GM18505 (cell line): ENCODE measurements at regions not wholly inside any gene's neighbourhood (a gene's known extent, or its start where the extent isn't known, plus 50 kb on each side); places are given as distances from the start of the nearest gene placed in this dataset.
"Not testable (repeated sequence)": the region's sequence is repeated elsewhere in the genome, so short reads cannot be mapped to it uniquely, and the experiment has no call there.

Experiments
- ATAC-seq: cut with Tn5 transposase; IDR thresholded peaks from one replicate; pipeline ENCODE4 v1.9.1; 2021; ENCODE audit not compliant: unreplicated experiment
- POLR2A ChIP-seq: IDR thresholded peaks from 4 replicates; pipeline ENCODE4 v1.6.1; 2011; ENCODE audit warnings: borderline replicate concordance; ENCODE audit not compliant: insufficient read depth, insufficient read length; ENCODE audit errors: extremely low read depth

DNA sequence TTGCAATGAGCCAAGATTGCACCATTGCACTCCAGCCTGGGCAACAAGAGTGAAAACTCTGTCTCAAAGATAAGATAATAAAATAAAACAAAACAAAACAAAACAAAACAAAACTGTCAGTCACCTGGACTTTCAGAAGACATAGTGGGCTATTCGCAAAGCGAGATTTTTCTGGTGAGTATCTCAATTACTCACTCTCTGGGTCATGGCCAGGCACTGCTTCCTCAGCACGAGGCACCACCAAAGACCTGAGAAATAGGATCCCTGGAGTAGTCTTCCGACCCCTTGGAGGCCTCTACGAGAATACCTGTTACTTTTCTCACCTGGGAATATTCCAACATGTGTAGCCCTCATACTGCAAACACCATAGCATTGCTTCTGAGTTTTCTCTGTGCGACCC lies 201.7 kb upstream of the ZNF618 start:
- ATAC-seq: no peak
- TF ChIP-seq POLR2A: no peak

DNA sequence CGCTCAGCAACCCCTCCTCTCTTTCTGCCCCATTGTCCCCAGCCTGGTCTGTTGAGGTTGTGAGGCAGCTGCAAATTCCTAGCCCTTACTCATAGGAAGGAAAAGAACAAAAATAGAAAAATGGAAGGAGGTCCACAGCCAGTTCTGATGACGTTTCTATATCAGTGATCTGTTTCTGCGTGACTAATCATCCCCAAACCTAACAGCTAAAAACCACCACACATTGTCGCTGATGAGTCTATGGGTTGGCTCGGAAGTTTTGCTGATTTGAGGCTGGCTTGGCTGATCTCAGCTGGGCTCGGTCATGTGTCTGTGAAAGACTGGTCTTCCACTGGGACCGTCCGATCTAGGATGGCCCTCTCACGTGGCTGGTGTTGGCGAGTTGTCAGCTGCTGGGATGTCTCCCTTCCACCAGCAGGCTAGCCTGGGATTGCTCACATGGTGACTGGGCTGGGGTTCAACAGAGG lies 200.6 kb upstream of the ZNF618 start:
- no peak for ATAC-seq
- TF ChIP-seq POLR2A: no peak

- no peak for TF ChIP-seq POLR2A
- ATAC-seq: no peak
Observed at GRCh38 chr9:113677057-113677456, 199.1 kb upstream of the ZNF618 start.

GRCh38 chr9:113677569-113677968 lies 198.5 kb upstream of the ZNF618 start:
- TF ChIP-seq POLR2A: no peak
- no peak for ATAC-seq

DNA sequence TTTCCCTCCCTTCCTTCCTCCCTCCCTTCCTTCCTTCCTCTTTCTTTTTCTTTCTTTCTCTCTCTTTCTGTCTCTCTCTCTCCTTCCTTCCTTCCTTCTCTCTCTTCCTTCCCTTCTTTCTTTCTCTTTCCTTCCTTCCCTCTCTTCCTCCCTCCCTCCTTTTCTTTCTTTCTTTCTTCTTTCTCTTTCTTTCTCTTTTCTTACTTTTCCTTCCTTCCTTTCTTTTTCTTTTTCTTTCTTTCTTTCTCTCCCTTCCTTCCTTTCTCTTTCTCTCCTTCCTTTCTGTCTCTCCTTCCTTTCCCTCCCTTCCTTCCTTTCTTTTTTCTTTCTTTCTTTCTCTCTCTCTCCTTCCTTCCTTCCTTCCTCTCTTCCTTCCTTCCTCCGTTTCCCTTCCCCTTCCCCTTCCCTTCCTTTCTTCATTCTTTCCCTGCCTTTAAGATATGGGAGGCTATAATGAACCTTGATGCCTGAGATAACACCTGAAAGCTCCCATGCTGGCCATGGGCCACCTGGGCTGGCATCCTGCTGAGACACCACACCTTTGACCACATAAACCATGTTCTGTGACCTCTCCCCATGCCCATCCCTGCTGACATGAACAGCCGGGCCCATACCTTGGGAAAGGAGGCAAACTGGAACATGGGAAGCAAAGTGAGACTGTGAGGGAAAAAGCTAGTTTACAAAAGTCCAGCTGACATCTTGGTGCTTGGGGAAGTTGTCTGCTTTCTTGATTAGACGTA lies 197.8 kb upstream of the ZNF618 start:
- TF ChIP-seq POLR2A: no peak
- no peak for ATAC-seq

DNA sequence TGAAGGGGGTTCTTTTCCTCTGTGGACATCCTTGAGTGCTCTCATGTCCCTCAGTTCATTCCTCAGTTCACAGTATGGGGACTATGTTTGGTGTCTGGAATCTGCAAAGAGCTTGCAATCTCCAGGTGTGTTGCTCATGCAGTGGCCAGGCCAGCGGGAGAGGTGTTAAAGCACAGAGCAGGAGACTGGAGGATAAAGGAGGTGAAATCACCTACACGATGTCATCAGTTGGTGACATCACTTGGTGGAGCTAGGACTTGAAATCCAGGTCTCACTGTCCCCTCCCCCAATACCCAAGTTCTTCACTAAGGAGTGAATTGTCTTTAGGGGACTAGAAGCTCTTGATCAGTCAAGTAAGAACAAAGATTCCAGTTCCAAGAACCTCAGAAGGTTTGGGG lies 197.3 kb upstream of the ZNF618 start:
- no peak for TF ChIP-seq POLR2A
- no peak for ATAC-seq

- TF ChIP-seq POLR2A: no peak
- no peak for ATAC-seq
Observed at GRCh38 chr9:113682297-113682771, 193.8 kb upstream of the ZNF618 start.

DNA sequence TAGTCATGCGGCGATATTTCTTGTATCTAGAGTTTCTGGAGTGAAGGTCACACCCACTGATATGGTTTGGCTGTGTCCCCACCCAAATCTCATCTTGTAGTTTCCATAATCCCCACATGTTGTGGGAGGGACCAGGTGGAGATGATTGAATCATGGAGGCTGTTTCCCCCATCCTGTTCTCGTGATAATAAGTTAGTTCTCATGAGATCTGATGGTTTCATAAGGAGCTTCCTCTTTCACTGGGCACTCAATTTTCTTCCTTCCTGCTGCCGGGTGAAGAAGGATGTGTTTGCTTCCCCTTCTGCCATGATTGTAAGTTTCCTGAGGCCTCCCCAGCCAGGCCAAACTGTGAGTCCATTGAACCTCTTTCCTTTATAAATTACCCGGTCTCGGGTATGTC lies 190.5 kb upstream of the ZNF618 start:
- not testable (repeated sequence) for ATAC-seq

- no peak for ATAC-seq
- no peak for TF ChIP-seq POLR2A
Observed at GRCh38 chr9:113687107-113687679, 188.9 kb upstream of the ZNF618 start.

DNA sequence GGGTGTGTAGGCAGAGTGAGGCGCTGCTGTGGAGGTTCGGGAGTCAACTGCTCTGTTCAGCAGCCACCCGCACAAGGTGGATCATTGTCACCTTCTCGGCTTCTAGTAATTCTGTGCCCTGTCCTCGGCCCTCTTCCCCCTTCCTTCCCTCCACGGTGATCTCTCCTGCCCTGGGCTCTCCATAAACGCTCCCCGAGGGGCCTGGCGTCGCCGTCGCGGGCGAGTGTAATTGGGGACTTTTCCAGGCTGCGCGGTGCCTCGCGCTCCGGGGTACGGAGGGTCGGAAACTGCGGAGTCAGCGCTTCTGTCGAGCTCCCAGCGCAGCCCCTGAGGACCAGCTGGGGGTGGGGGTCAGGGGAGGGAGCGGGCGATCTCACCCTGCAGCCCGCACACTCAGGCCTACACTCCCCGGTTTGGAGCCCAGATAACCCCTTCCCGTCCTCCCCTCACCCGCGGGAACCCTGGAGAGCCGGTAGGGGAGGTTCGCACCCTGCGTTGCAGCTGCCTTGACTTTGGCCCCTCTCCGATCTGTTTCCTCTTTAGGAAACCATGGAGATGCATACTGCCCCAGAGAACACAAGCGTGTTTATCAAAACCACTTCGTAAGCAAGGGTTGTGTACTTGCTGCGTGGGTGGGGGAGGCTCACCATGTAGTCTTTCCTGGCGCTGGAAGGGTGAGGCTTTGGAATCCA lies 188.3 kb upstream of the ZNF618 start:
- no peak for ATAC-seq
- no peak for TF ChIP-seq POLR2A

DNA sequence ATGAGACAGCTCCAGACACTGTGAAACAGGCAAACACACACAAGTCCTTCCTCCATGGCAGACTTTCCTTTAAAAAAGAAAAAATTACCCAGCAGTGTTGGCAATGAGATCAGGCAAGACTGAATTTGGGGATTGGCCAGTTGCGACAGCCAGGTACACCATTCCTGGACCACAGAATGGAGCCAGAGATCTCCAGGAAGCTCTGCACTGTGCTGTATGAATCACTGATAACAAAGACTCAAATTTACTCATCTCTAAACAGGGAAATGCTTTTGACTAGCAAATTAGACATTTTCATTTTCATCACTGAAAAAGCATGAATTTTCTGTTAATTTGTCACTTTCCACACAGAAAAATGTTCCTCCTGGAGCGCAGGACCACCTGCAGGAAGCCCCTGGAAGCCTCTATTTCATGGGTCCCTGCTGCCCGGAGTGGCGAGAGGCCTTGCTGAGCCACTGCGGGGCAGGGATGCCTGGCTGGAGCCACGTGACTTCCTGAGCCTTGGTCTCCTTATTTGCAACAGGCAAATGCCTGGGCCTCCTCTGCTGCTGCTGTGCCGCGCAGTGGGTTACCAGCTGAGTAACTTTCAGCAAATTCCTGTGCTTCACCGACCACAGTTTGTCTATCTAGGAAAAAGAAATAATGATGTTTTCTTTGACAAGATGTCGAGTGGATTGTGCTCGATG lies 185.9 kb upstream of the ZNF618 start:
- no peak for ATAC-seq
- no peak for TF ChIP-seq POLR2A

DNA sequence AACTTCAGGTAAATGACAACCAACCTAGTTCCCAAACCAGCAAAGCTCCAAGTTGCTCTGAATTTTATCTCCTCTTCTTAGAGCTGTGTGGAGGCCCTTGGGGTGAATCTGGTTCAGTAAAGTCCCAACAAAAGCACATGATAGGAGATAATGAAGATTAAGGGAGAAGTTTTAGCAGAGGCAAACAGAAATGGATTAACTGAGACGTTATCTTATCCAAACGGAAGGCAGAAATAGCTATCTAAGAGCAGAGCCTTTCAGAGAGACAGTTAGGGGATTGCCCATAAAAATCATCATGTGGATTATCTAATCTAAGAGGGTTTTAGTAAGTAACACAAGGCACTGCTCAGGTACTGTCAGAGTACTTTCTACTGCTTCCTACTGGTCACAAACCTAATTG lies 183.9 kb upstream of the ZNF618 start:
- TF ChIP-seq POLR2A: no peak
- ATAC-seq: no peak

- no peak for ATAC-seq
- TF ChIP-seq POLR2A: no peak
Observed at GRCh38 chr9:113694912-113695311, 181.2 kb upstream of the ZNF618 start.
